ENCODE measurements at regions not wholly inside any gene's neighbourhood (a gene's known extent, or its start where the extent isn't known, plus 50 kb on each side); places are given as distances from the start of the nearest gene placed in this dataset.

- no peaks in the 10 kb centered on the region for H3K27me3 Mint-ChIP-seq (ENCODE audit: unreplicated experiment)
- no peak for DNase-seq (ENCODE audit: low spot score)
- TF ChIP-seq, protein P1, sequence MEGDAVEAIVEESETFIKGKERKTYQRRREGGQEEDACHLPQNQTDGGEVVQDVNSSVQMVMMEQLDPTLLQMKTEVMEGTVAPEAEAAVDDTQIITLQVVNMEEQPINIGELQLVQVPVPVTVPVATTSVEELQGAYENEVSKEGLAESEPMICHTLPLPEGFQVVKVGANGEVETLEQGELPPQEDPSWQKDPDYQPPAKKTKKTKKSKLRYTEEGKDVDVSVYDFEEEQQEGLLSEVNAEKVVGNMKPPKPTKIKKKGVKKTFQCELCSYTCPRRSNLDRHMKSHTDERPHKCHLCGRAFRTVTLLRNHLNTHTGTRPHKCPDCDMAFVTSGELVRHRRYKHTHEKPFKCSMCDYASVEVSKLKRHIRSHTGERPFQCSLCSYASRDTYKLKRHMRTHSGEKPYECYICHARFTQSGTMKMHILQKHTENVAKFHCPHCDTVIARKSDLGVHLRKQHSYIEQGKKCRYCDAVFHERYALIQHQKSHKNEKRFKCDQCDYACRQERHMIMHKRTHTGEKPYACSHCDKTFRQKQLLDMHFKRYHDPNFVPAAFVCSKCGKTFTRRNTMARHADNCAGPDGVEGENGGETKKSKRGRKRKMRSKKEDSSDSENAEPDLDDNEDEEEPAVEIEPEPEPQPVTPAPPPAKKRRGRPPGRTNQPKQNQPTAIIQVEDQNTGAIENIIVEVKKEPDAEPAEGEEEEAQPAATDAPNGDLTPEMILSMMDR (IDR thresholded peaks at IDR 0.05; ENCODE audit: unreplicated experiment), result no peak
- H3K4me3 Mint-ChIP-seq (ENCODE audit: unreplicated experiment), result no peak overlapping the region
- no peaks in the 10 kb centered on the region for H3K4me1 Mint-ChIP-seq (ENCODE audit: unreplicated experiment)
- no peaks in the 10 kb centered on the region for H3K9me3 Mint-ChIP-seq (ENCODE audit: unreplicated experiment)
- no peak overlapping the region for H3K27ac Mint-ChIP-seq (ENCODE audit: unreplicated experiment)
- H3K36me3 Mint-ChIP-seq (ENCODE audit: low read depth, unreplicated experiment), result no peaks in the 10 kb centered on the region
These were observed 2025.5 kb upstream of the NUDT12 start for GRCh38 chr5:105587963-105588662.

GRCh38 chr5:105581988-105582690, 2019.5 kb upstream of the NUDT12 start:
- Mint-ChIP-seq H3K27me3 (ENCODE audit: unreplicated experiment) (no peaks in the 10 kb centered on the region), H3K27ac (ENCODE audit: unreplicated experiment) (no peak overlapping the region), H3K36me3 (ENCODE audit: low read depth, unreplicated experiment) (no peaks in the 10 kb centered on the region), H3K4me3 (ENCODE audit: unreplicated experiment) (no peak overlapping the region), H3K4me1 (ENCODE audit: unreplicated experiment) (no peaks in the 10 kb centered on the region), H3K9me3 (ENCODE audit: unreplicated experiment) (no peaks in the 10 kb centered on the region)
- no peak for DNase-seq (ENCODE audit: low spot score)
- TF ChIP-seq, protein P1 (IDR thresholded peaks at IDR 0.05; ENCODE audit: unreplicated experiment), result no peak

DNA sequence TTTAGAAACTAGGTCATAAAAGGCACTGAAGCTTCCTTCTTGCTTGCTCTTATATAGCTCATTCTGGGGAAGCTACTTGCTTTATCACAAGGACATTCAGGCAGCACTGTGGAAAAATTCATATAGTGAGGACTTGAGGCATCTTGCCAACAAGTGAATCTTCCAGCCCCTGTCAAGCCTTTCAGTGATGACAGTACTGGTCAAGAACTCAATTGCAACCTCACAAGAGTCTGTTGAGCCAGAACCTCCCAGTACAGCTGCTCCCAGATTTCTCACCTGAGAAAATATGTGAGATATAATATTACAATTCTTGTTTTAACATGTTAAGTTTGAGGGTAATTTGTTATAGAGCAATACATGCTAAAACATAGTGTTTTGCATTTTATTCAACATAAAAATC, 2011.0 kb upstream of the NUDT12 start:
- H3K4me1 Mint-ChIP-seq (ENCODE audit: unreplicated experiment), result no peaks in the 10 kb centered on the region
- H3K36me3 Mint-ChIP-seq (ENCODE audit: low read depth, unreplicated experiment), result no peaks in the 10 kb centered on the region
- TF ChIP-seq, protein P1 (IDR thresholded peaks at IDR 0.05; ENCODE audit: unreplicated experiment), result no peak
- no peaks in the 10 kb centered on the region for H3K27me3 Mint-ChIP-seq (ENCODE audit: unreplicated experiment)
- no peak overlapping the region for H3K4me3 Mint-ChIP-seq (ENCODE audit: unreplicated experiment)
- no peaks in the 10 kb centered on the region for H3K9me3 Mint-ChIP-seq (ENCODE audit: unreplicated experiment)
- H3K27ac Mint-ChIP-seq (ENCODE audit: unreplicated experiment), result no peak overlapping the region
- DNase-seq (ENCODE audit: low spot score), result no peak

GRCh38 chr5:105565531-105565930, 2002.9 kb upstream of the NUDT12 start:
- H3K4me3 Mint-ChIP-seq (ENCODE audit: unreplicated experiment), result no peak overlapping the region
- H3K27me3 Mint-ChIP-seq (ENCODE audit: unreplicated experiment), result no peaks in the 10 kb centered on the region
- TF ChIP-seq, protein P1 (IDR thresholded peaks at IDR 0.05; ENCODE audit: unreplicated experiment), result no peak
- H3K27ac Mint-ChIP-seq (ENCODE audit: unreplicated experiment), result no peak overlapping the region
- H3K9me3 Mint-ChIP-seq (ENCODE audit: unreplicated experiment), result no peaks in the 10 kb centered on the region
- no peaks in the 10 kb centered on the region for H3K4me1 Mint-ChIP-seq (ENCODE audit: unreplicated experiment)
- H3K36me3 Mint-ChIP-seq (ENCODE audit: low read depth, unreplicated experiment), result no peaks in the 10 kb centered on the region
- no peak for DNase-seq (ENCODE audit: low spot score)

DNA sequence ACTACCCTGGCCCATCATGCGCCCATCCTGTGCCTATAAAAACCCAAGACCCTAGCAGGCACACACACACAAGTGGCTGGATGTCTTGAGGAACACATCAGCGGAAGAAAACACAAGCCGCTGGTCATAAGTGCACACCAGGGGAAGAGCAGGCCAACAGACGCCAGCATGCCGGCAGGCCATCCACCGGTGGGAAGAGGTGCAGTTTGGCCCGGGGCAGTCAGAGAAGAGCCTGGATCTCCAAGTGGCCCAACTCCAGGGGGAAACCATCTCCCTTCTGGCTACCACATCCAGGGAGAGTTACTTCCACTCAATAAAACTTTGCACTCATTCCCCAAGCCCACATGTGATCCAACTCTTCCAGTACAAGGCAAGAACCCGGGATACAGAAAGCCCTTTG, 2001.3 kb upstream of the NUDT12 start:
- Mint-ChIP-seq H3K4me1 (ENCODE audit: unreplicated experiment) (no peaks in the 10 kb centered on the region), H3K9me3 (ENCODE audit: unreplicated experiment) (no peaks in the 10 kb centered on the region), H3K4me3 (ENCODE audit: unreplicated experiment) (no peak overlapping the region), H3K36me3 (ENCODE audit: low read depth, unreplicated experiment) (no peaks in the 10 kb centered on the region), H3K27me3 (ENCODE audit: unreplicated experiment) (no peaks in the 10 kb centered on the region), H3K27ac (ENCODE audit: unreplicated experiment) (no peak overlapping the region)
- no peak for DNase-seq (ENCODE audit: low spot score)
- TF ChIP-seq, protein P1 (IDR thresholded peaks at IDR 0.05; ENCODE audit: unreplicated experiment), result no peak

All from endothelial cell (in vitro differentiated cells).